C4-2B (cell line): ENCODE measurements at regions not wholly inside any gene's neighbourhood (a gene's known extent, or its start where the extent isn't known, plus 50 kb on each side); places are given as distances from the start of the nearest gene placed in this dataset.

Experiments used
- ZFX ChIP-seq: fragments of 450-650 bp; IDR thresholded peaks from 2 replicates; pipeline ENCODE4 v1.6.1; 2017
- TF ChIP-seq, protein P1 (sequence below): fragments of 450-650 bp; conservative IDR thresholded peaks from 2 replicates; pipeline ENCODE4 v1.5.1; 2017; ENCODE audit warnings: mild to moderate bottlenecking

DNA sequence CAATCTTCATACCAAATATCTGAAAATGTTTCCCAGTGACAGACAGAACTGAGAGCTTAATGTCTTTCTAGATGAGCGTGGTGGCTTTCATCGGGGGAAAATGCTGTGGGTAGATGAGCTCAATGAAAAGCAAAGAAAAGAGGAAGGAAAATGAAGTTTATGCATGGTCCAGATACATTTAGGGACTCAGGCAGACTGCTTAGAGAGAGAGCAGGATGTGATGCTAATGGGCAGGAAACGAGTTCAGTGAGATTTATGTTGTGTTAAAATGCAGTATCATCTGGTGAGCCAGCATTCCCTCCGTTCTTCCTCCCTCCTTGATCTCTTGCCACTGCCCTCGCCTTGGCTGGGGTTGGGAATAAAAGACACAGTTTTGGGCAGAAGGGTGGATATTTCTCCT, 229.2 kb downstream of the GBA3 start:
- TF ChIP-seq, protein P1, sequence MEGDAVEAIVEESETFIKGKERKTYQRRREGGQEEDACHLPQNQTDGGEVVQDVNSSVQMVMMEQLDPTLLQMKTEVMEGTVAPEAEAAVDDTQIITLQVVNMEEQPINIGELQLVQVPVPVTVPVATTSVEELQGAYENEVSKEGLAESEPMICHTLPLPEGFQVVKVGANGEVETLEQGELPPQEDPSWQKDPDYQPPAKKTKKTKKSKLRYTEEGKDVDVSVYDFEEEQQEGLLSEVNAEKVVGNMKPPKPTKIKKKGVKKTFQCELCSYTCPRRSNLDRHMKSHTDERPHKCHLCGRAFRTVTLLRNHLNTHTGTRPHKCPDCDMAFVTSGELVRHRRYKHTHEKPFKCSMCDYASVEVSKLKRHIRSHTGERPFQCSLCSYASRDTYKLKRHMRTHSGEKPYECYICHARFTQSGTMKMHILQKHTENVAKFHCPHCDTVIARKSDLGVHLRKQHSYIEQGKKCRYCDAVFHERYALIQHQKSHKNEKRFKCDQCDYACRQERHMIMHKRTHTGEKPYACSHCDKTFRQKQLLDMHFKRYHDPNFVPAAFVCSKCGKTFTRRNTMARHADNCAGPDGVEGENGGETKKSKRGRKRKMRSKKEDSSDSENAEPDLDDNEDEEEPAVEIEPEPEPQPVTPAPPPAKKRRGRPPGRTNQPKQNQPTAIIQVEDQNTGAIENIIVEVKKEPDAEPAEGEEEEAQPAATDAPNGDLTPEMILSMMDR: no peak
- no peak for TF ChIP-seq ZFX
